Aorta (tissue), 5 donors: ENCODE measurements at regions not wholly inside any gene's neighbourhood (a gene's known extent, or its start where the extent isn't known, plus 50 kb on each side); places are given as distances from the start of the nearest gene placed in this dataset.

Experiments used
- ATAC-seq: fragments of 200-7000 bp; cut with Tn5 transposase; one replicate; pipeline ENCODE4 v1.9.1; 2022; ENCODE audit warnings: moderate library complexity; ENCODE audit not compliant: low FRiP score
- DNase-seq, 2 donors: peaks; one replicate each; pipeline ENCODE4 v3.0.0-alpha.2; 2020
- H3K27ac ChIP-seq, 2 donors: one replicate each; pipeline ENCODE4 v1.5.1; 2013; ENCODE audit warnings: low read length in 2 of 2, mild to moderate bottlenecking in 2 of 2, moderate library complexity in 2 of 2, control low read depth in 1 of 2, inconsistent platforms in 1 of 2, low read depth in 1 of 2
- H3K27me3 ChIP-seq, 2 donors: one replicate each; pipeline ENCODE4 v1.6.1; 2013; ENCODE audit warnings: control low read depth in 1 of 2, low read length in 1 of 2, mild to moderate bottlenecking in 1 of 2, moderate library complexity in 1 of 2; ENCODE audit not compliant: insufficient read depth in 2 of 2, control insufficient read depth in 1 of 2
- H3K36me3 ChIP-seq, 2 donors: one replicate each; pipeline ENCODE4 v1.6.1; 2013; ENCODE audit warnings: control low read depth in 1 of 2, low read length in 1 of 2, mild to moderate bottlenecking in 1 of 2; ENCODE audit not compliant: insufficient read depth in 2 of 2, control insufficient read depth in 1 of 2
- H3K4me1 ChIP-seq, 2 donors: one replicate each; pipeline ENCODE4 v1.6.1; 2013; ENCODE audit warnings: low read length in 2 of 2, control low read depth in 1 of 2, mild to moderate bottlenecking in 1 of 2, moderate library complexity in 1 of 2; ENCODE audit not compliant: insufficient read depth in 2 of 2, control insufficient read depth in 1 of 2
- H3K4me3 ChIP-seq, 2 donors: one replicate each; pipeline ENCODE4 v1.5.1; 2013; ENCODE audit warnings: low read length in 2 of 2, control low read depth in 1 of 2, mild to moderate bottlenecking in 1 of 2
- H3K9me3 ChIP-seq: one replicate; pipeline ENCODE4 v1.6.1; 2013; ENCODE audit warnings: mild to moderate bottlenecking, low read length; ENCODE audit not compliant: control insufficient read depth
- WGBS, 2 donors: extraction: QIAGEN DNeasy Blood & Tissue Kit; methylation state at CpG; one replicate each; pipeline ENCODE4 v1.1.7; 2013; 5-methylcytosine and 5-hydroxymethylcytosine counted together
- intact Hi-C, 2 donors: fragments of 100-400 bp; cut with DNase I; formaldehyde crosslinking; loops; one replicate each; pipeline versions ENCODE4 v1.14.2 to v1.15.0; 2022
- donor health status: healthy with polysubstance abuse.
- donor health status: Bipolar disorder and iron deficiency.
- donor health status: DM: no; HTN: no; CAD: no.
- donor health status: DM: no; HTN: no; CAD: no.
- donor health status: DM: yes; HTN: yes; CAD: no.

- WGBS, 2 donors: 86 to 91% methylated on average over 1 of the region's 1 CpG
- intact Hi-C loops: no loop called here
- H3K27ac ChIP-seq: no peak overlapping the region
- H3K27me3 ChIP-seq: no peaks in the 10 kb centered on the region
- H3K36me3 ChIP-seq: no peaks in the 10 kb centered on the region
- no peak for ATAC-seq
- H3K4me1 ChIP-seq: no peaks in the 10 kb centered on the region
- H3K9me3 ChIP-seq: no peaks in the 10 kb centered on the region
- no peak for DNase-seq
- H3K4me3 ChIP-seq: no peak overlapping the region
These were observed 265.7 kb downstream of the ICOS start for GRCh38 chr2:204202253-204202652.

- ATAC-seq: no peak
- H3K9me3 ChIP-seq: no peaks in the 10 kb centered on the region
- H3K27me3 ChIP-seq: no peaks in the 10 kb centered on the region
- no peak overlapping the region for H3K27ac ChIP-seq
- intact Hi-C loops: no loop called here
- no peak for DNase-seq
- H3K4me3 ChIP-seq: no peak overlapping the region
- H3K36me3 ChIP-seq: no peaks in the 10 kb centered on the region
- H3K4me1 ChIP-seq: no peaks in the 10 kb centered on the region
- 92 to 96% methylated on average over 4 of the region's 4 CpGs for WGBS, 2 donors
These were observed 267.1 kb downstream of the ICOS start for GRCh38 chr2:204203704-204204103.

GRCh38 chr2:204205082-204205481 lies 268.5 kb downstream of the ICOS start:
- Histone ChIP-seq H3K4me3 (no peak overlapping the region), H3K27ac (no peak overlapping the region), H3K9me3 (no peaks in the 10 kb centered on the region), H3K36me3 (no peaks in the 10 kb centered on the region), H3K27me3 (no peaks in the 10 kb centered on the region), H3K4me1 (no peaks in the 10 kb centered on the region)
- WGBS, 2 donors: 82% methylated on average over 6 of the region's 6 CpGs
- no peak for DNase-seq
- no peak for ATAC-seq
- intact Hi-C loops: no loop called here

GRCh38 chr2:204205538-204205937 lies 269.0 kb downstream of the ICOS start:
- WGBS, 2 donors: 55 to 58% methylated on average over 7 of the region's 7 CpGs
- no peaks in the 10 kb centered on the region for H3K4me1 ChIP-seq
- H3K36me3 ChIP-seq: no peaks in the 10 kb centered on the region
- no peaks in the 10 kb centered on the region for H3K9me3 ChIP-seq
- H3K27ac ChIP-seq: no peak overlapping the region
- no peaks in the 10 kb centered on the region for H3K27me3 ChIP-seq
- H3K4me3 ChIP-seq: no peak overlapping the region
- DNase-seq (no peak), ATAC-seq (no peak)
- intact Hi-C loops: no loop called here

- no peak overlapping the region for H3K4me3 ChIP-seq
- no peaks in the 10 kb centered on the region for H3K9me3 ChIP-seq
- ATAC-seq (no peak), DNase-seq (no peak)
- H3K27ac ChIP-seq: no peak overlapping the region
- intact Hi-C loops: no loop called here
- no peaks in the 10 kb centered on the region for H3K36me3 ChIP-seq
- H3K27me3 ChIP-seq: no peaks in the 10 kb centered on the region
- no peaks in the 10 kb centered on the region for H3K4me1 ChIP-seq
- WGBS, 2 donors: 85 to 88% methylated on average over 1 of the region's 1 CpG
These were observed 271.3 kb downstream of the ICOS start for GRCh38 chr2:204207866-204208265.

- Histone ChIP-seq H3K9me3 (no peaks in the 10 kb centered on the region), H3K4me3 (no peak overlapping the region), H3K27me3 (no peaks in the 10 kb centered on the region), H3K4me1 (no peaks in the 10 kb centered on the region), H3K27ac (no peak overlapping the region), H3K36me3 (no peaks in the 10 kb centered on the region)
- DNase-seq: no peak
- intact Hi-C loops: no loop called here
- ATAC-seq: no peak
These were observed 277.0 kb downstream of the ICOS start for GRCh38 chr2:204213588-204213987.

GRCh38 chr2:204218040-204218439 lies 281.5 kb downstream of the ICOS start:
- no peaks in the 10 kb centered on the region for H3K27me3 ChIP-seq
- H3K4me3 ChIP-seq: no peak overlapping the region
- no peaks in the 10 kb centered on the region for H3K9me3 ChIP-seq
- DNase-seq (no peak), ATAC-seq (no peak)
- no peaks in the 10 kb centered on the region for H3K4me1 ChIP-seq
- no peaks in the 10 kb centered on the region for H3K36me3 ChIP-seq
- no peak overlapping the region for H3K27ac ChIP-seq
- 93 to 94% methylated on average over 2 of the region's 2 CpGs for WGBS, 2 donors
- intact Hi-C loops: no loop called here

- no peak overlapping the region for H3K4me3 ChIP-seq
- ATAC-seq (no peak), DNase-seq (no peak)
- no peaks in the 10 kb centered on the region for H3K27me3 ChIP-seq
- 81 to 99% methylated on average over 2 of the region's 2 CpGs for WGBS, 2 donors
- intact Hi-C loops: no loop called here
- H3K9me3 ChIP-seq: no peaks in the 10 kb centered on the region
- H3K27ac ChIP-seq: no peak overlapping the region
- no peaks in the 10 kb centered on the region for H3K4me1 ChIP-seq
- no peaks in the 10 kb centered on the region for H3K36me3 ChIP-seq
These were observed 282.6 kb downstream of the ICOS start for GRCh38 chr2:204219196-204219595.

GRCh38 chr2:204220896-204221295 lies 284.3 kb downstream of the ICOS start:
- H3K9me3 ChIP-seq: no peaks in the 10 kb centered on the region
- no peak overlapping the region for H3K4me3 ChIP-seq
- H3K36me3 ChIP-seq: no peaks in the 10 kb centered on the region
- H3K27ac ChIP-seq: no peak overlapping the region
- intact Hi-C loops: no loop called here
- no peak for DNase-seq
- H3K27me3 ChIP-seq: no peaks in the 10 kb centered on the region
- 84 to 89% methylated on average over 3 of the region's 3 CpGs for WGBS, 2 donors
- ATAC-seq: no peak
- no peaks in the 10 kb centered on the region for H3K4me1 ChIP-seq
